ENCODE measurements at regions not wholly inside any gene's neighbourhood (a gene's known extent, or its start where the extent isn't known, plus 50 kb on each side); places are given as distances from the start of the nearest gene placed in this dataset.
"Not testable (repeated sequence)": the region's sequence is repeated elsewhere in the genome, so short reads cannot be mapped to it uniquely, and the experiment has no call there.

GRCh38 chr5:58183786-58184085 lies 276.1 kb downstream of the PLK2 start:
- H3K4me3 ChIP-seq (ENCODE audit: low read length): no peak overlapping the region
- DNase-seq (ENCODE audit: low read depth, low spot score): no peak

DNA sequence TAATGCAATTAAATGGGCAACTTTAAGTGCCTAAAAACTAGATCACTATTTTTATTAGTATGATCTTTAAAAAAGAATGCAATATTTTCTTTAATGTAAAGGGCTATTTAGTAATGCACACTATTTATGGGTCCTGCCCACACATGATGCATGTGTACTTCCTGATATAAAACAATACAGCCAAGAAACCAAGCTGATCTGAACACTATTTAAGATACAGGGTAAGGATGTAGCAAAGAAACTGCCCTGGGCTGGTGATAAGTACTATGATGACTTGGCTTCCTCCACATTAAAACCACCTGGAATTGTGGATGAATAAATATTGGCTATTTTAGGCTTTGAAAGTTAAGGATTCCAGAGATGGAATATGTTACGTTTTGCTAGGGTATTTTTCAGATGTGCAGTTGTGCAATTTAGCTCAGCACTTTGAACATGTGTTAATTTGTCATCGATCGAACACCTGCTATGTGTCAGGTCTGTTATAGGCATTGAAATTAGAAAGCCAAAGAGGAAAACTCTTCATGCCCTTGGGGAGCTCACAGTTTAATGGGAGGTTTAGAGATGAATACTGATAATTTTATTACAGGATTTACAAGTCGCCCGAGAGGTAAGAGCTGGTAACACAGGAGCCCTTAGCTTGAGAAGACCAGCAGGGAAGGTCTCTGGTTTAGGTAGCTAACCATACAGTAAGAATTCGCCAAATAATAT lies 276.7 kb downstream of the PLK2 start:
- no peak for DNase-seq (ENCODE audit: low read depth, low spot score)
- no peak overlapping the region for H3K4me3 ChIP-seq (ENCODE audit: low read length)

DNA sequence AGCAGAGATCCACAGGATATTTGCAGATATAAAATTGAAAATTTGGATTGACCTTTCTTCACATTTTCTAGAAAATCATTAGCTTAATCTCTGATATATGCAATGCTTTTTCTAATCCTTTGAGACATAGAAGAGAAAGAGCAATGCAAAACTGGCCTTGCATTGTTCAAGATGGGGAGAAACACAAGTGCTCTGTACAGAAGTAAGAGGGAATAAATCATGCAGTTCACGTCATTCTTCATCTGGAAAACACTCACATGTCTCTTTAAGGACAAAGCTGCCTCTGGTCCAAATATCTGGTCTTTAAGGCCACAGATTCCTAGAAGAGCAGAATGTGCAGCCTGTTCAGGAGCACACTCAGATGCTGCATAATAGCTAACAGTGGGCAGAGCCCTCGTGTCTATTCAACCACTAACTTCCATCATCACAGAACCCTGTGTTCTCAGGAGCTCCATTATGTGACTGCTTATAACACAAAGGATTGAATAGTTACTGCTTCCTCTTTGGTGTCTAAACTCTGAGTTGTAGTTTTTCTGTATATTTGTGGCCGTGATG lies 277.5 kb downstream of the PLK2 start:
- H3K4me3 ChIP-seq (ENCODE audit: low read length): no peak overlapping the region

DNA sequence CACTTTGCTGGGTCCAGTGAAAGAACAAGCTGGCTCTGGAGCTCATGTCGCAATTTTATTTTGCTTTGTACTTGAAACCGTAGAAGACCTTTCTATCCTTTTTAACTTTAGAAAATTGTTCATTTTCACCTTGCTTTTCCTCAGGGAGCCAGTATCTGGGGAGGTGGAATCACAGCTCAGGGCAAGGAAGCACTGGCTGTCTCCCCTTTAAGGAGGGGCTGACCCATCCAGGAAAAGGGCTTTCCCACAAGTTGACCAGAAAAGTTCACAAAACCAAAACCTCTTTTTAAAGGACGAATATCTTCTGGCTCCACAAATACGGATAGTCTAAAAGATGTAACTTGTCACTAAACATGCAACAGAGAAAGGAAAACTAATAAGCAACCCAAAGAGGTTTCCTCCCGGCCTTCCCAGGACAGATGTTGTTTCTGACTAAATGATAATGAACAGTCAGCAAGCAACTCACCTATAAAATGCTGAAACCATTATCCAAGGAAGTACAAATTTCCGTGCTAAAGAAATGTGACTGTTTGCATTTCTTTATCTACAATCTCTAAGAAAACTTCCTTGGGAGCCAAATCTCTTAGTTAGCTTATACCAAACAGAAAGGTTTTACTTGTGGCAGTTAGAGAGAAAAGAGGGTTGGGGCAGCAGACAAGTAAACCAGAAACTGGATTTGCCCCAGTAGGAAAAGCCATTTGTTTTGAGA lies 278.2 kb downstream of the PLK2 start:
- H3K4me3 ChIP-seq (ENCODE audit: low read length): no peak overlapping the region
- no peak for DNase-seq (ENCODE audit: low read depth, low spot score)

More for the DNA sequence above, 277.5 kb downstream of the PLK2 start:
- no peak for DNase-seq (ENCODE audit: low read depth, low spot score)

DNA sequence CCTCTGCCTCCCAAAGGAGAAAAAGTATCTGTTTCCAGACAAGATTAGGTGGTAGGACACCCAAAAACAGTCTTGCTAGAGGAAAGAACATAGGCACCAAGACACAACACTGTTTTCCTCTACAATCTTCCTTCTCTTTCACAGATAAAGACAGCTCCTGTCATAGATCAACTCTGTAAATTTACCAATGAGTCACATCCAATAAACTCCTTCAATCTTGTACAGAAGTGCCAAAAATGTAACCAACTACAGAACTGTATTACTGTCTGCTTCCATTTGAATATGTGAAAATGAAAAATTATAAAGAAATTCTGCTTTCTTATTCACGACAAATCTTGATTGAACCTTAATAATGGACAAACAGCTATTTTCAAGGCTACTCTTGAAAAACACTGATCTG lies 286.9 kb downstream of the PLK2 start:
- DNase-seq (ENCODE audit: low read depth, low spot score): no peak
- H3K4me3 ChIP-seq (ENCODE audit: low read length): no peak overlapping the region

DNA sequence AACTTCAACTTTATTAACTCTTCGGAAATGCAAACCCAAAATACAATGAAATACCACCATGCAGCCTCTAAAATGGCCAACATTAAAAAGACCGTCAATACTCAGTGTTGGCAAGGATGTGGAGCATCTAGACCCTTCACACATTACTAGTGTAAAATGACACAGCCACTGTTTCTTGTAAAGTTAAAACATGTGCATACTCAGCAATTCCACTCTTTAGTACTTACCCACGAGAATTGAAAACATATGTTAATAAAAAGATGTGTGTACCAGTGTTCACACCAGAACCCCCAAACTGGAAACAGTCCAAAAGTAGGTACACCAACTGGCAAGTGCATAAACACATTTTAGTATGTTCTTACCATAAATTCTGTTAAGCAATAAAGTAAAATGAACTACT lies 294.7 kb downstream of the PLK2 start:
- no peak overlapping the region for H3K4me3 ChIP-seq (ENCODE audit: low read length)
- DNase-seq (ENCODE audit: low read depth, low spot score): no peak

DNA sequence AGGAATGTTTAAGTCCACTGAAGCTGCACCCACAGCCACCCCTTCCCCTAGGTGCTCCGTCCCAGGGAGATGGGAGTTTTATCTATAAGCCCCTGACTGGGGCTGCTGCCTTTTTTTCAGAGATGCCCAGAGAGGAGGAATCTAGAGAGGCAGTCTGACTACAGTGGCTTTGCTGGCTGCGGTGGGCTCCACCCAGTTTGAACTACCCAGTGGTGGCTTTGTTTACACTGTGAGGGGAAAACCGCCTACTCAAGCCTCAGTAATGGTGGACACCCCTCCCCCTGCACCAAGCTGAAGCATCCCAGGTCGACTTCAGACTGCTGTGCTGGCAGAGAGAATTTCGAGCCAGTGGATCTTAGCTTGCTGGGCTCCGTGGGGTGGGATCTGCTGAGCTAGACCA lies 298.0 kb downstream of the PLK2 start:
- DNase-seq (ENCODE audit: low read depth, low spot score); H3K4me3 ChIP-seq (ENCODE audit: low read length): not testable (repeated sequence)

DNA sequence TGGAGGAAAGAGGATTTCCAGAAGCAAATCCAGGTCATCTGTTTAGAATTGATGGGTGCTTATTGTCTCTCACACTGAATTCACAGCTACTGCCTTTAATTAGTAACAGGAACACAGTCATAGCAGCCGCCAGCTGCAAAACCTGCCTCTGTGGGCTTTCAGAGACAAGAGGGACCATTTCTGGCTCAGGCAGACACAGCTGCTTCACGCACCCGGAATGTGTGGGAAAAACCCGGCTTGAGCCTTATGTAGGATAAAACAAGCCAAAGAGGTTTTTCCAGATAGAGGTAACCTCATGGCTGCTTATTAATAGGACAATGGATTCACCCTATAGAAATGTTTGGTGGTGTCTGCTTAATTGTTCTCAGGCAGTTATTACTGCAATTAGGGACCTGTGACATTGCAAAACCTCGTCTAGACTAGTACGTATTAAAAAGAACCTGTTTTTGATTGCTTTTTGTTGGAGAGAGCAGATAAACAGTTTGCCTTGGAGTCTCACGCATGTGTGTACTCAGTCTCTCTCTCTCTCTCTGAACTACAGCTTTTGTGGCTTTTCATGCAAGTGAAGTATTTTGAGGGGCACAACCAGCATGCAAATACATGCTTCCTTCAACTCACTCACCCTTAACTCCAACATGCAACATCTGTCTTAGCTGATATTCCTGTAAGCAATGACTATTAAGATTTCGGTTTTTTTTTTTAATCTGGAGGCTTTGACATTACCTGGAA lies 302.7 kb downstream of the PLK2 start:
- DNase-seq (ENCODE audit: low read depth, low spot score): no peak

GRCh38 chr5:58156361-58156760 lies 303.5 kb downstream of the PLK2 start:
- H3K4me3 ChIP-seq (ENCODE audit: low read length): no peak overlapping the region
- no peak for DNase-seq (ENCODE audit: low read depth, low spot score)

More for the DNA sequence above, 302.7 kb downstream of the PLK2 start:
- no peak overlapping the region for H3K4me3 ChIP-seq (ENCODE audit: low read length)

DNA sequence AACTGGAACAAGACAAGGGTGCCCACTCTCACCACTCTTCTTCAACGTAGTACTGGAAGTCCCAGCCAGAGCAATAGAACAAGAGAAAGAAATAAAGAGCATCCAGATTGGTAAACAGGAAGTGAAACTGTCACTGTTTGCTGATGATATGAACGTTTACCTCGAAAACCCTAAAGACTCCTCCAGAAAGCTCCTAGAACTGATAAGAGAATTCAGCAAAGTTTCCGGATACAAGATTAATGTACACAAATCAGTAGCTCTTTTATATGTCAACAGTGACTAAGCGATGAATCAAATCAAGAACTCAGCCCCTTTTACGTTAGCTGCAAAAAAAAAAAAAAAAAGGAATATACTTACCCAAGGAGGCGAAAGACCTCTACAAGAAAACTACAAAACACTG lies 306.6 kb downstream of the PLK2 start:
- no peak for DNase-seq (ENCODE audit: low read depth, low spot score)

GRCh38 chr5:58151414-58151813 lies 308.5 kb downstream of the PLK2 start:
- no peak for DNase-seq (ENCODE audit: low read depth, low spot score)
- no peak overlapping the region for H3K4me3 ChIP-seq (ENCODE audit: low read length)

More for the DNA sequence above, 306.6 kb downstream of the PLK2 start:
- H3K4me3 ChIP-seq (ENCODE audit: low read length): no peak overlapping the region

DNA sequence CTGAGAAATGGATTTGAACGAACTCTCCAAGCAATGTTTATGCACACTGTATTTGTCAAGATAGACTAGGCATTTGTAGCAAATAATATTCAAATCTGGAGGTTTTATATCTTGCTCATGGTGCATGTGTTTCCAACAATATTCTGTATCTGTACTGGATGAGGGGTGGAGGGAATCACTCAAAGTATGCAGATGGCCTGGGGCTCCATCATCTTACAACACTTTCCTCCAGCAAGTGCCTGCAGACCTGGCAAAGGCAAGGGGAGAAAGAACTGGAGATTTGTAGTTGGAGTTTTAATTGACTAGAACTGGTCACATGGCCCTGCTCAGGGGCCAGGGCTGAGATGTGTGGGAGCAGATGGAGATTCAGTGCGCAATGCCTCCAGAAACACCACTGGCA lies 309.0 kb downstream of the PLK2 start:
- no peak overlapping the region for H3K4me3 ChIP-seq (ENCODE audit: low read length)
- no peak for DNase-seq (ENCODE audit: low read depth, low spot score)

GRCh38 chr5:58149746-58150145 lies 310.1 kb downstream of the PLK2 start:
- no peak overlapping the region for H3K4me3 ChIP-seq (ENCODE audit: low read length)
- DNase-seq (ENCODE audit: low read depth, low spot score): no peak

DNA sequence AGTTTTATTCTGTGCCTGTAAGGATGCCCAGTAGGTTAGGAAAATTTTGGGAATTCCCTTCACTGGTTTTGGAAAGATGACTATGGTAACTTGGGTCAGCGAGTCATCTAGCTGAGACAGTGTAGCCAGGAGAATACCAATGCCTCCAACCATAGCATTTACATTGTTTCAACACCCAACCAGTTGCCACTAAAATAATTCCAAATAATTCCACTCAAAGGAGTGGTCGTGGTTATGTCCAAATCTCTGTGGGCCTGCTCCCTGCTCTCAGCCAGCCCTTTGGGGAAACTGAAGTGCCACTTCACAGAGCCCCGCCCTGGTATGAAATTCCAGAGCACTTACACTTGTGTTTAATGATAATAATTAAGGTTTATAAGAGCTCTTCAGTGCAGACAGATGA lies 310.5 kb downstream of the PLK2 start:
- DNase-seq (ENCODE audit: low read depth, low spot score): no peak

GRCh38 chr5:58148254-58148775 lies 311.6 kb downstream of the PLK2 start:
- no peak overlapping the region for H3K4me3 ChIP-seq (ENCODE audit: low read length)
- no peak for DNase-seq (ENCODE audit: low read depth, low spot score)

More for the DNA sequence above, 310.5 kb downstream of the PLK2 start:
- no peak overlapping the region for H3K4me3 ChIP-seq (ENCODE audit: low read length)

GRCh38 chr5:58145397-58145934 lies 314.4 kb downstream of the PLK2 start:
- no peak overlapping the region for H3K4me3 ChIP-seq (ENCODE audit: low read length)
- no peak for DNase-seq (ENCODE audit: low read depth, low spot score)

GRCh38 chr5:58143727-58144126 lies 316.2 kb downstream of the PLK2 start:
- no peak for DNase-seq (ENCODE audit: low read depth, low spot score)
- H3K4me3 ChIP-seq (ENCODE audit: low read length): no peak overlapping the region

- DNase-seq (ENCODE audit: low read depth, low spot score): no peak
Observed at GRCh38 chr5:58143181-58143580, 316.7 kb downstream of the PLK2 start.

DNA sequence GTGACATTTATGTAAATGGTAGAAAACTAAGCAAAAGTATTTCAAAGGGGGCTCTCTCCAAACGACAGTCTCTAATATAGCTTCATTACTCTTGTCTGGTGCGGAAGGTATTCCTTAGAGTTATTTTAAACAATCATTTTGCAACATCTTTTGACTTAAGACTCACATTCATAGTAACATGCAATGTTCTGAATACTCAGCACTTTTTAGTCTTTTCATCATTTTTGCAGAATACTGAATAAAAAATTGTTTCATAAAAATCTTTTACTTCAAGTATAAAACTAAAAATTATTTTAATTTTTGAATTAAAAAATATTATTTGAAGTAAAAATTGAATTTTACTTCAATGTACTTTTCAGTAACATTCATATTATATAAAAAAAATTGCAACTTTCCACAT lies 321.1 kb downstream of the PLK2 start:
- DNase-seq (ENCODE audit: low read depth, low spot score): no peak
- H3K4me3 ChIP-seq (ENCODE audit: low read length): no peak overlapping the region

More at GRCh38 chr5:58143181-58143580, 316.7 kb downstream of the PLK2 start:
- no peak overlapping the region for H3K4me3 ChIP-seq (ENCODE audit: low read length)
